ENCODE measurements at regions not wholly inside any gene's neighbourhood (a gene's known extent, or its start where the extent isn't known, plus 50 kb on each side); places are given as distances from the start of the nearest gene placed in this dataset.
"Not testable (repeated sequence)": the region's sequence is repeated elsewhere in the genome, so short reads cannot be mapped to it uniquely, and the experiment has no call there.

- not testable (repeated sequence) for H3K27me3 ChIP-seq (ENCODE audit: control insufficient read depth in 1 of 2, insufficient read depth in 1 of 2, low read length in 2 of 2); H3K9me3 ChIP-seq (ENCODE audit: control insufficient read depth, low read length); DNase-seq; H2AFZ ChIP-seq (ENCODE audit: low read depth, low read length); H3K27ac ChIP-seq (ENCODE audit: low read length, poor library complexity, severe bottlenecking); H2AK5ac ChIP-seq (ENCODE audit: low read length, severe bottlenecking); H3K4me2 ChIP-seq (ENCODE audit: low read length, poor library complexity, severe bottlenecking); H3K4ac ChIP-seq (ENCODE audit: low read depth in 1 of 2, low read length in 2 of 2); H3K18ac ChIP-seq (ENCODE audit: low read depth in 1 of 2, low read length in 2 of 2); H3K36me3 ChIP-seq (ENCODE audit: control insufficient read depth in 1 of 2, insufficient read depth in 2 of 2, low read depth in 1 of 2, low read length in 2 of 2); H3K79me1 ChIP-seq (replicated peaks; ENCODE audit: low read length, poor library complexity, severe bottlenecking); H3K4me3 ChIP-seq (ENCODE audit: insufficient read depth in 1 of 2, low read depth in 1 of 2, low read length in 2 of 2); H2BK5ac ChIP-seq (ENCODE audit: low read depth, low read length, poor library complexity, severe bottlenecking); H3K4me1 ChIP-seq (ENCODE audit: control insufficient read depth, insufficient read depth, low read depth, low read length); H2BK12ac ChIP-seq (ENCODE audit: low read length in 2 of 2); H3K23ac ChIP-seq (ENCODE audit: low read length in 2 of 2); H4K8ac ChIP-seq (ENCODE audit: low read length); H2BK15ac ChIP-seq (ENCODE audit: low read depth, poor library complexity, severe bottlenecking); H4K91ac ChIP-seq (ENCODE audit: low read length); H3K14ac ChIP-seq (ENCODE audit: low read length in 2 of 2); H2BK120ac ChIP-seq (ENCODE audit: low read depth, low read length)
- WGBS, result 71% methylated on average over 3 of the region's 3 CpGs
- H3K9ac ChIP-seq (ENCODE audit: low read length), result peak overlapping the region; percentile 33
Measured at GRCh38 chr1:145538118-145538882, 69.5 kb upstream of the GPR89A start.

- not testable (repeated sequence) for H2BK15ac ChIP-seq (ENCODE audit: low read depth, poor library complexity, severe bottlenecking); H3K4me3 ChIP-seq (ENCODE audit: insufficient read depth in 1 of 2, low read depth in 1 of 2, low read length in 2 of 2); H2BK12ac ChIP-seq (ENCODE audit: low read length in 2 of 2); H3K4me1 ChIP-seq (ENCODE audit: control insufficient read depth, insufficient read depth, low read depth, low read length); H3K23ac ChIP-seq (ENCODE audit: low read length in 2 of 2); H3K4ac ChIP-seq (ENCODE audit: low read depth in 1 of 2, low read length in 2 of 2); H3K79me1 ChIP-seq (replicated peaks; ENCODE audit: low read length, poor library complexity, severe bottlenecking); H2AK5ac ChIP-seq (ENCODE audit: low read length, severe bottlenecking); H4K8ac ChIP-seq (ENCODE audit: low read length); H3K14ac ChIP-seq (ENCODE audit: low read length in 2 of 2); H3K27ac ChIP-seq (ENCODE audit: low read length, poor library complexity, severe bottlenecking); H2BK120ac ChIP-seq (ENCODE audit: low read depth, low read length); H3K27me3 ChIP-seq (ENCODE audit: control insufficient read depth in 1 of 2, insufficient read depth in 1 of 2, low read length in 2 of 2); H4K91ac ChIP-seq (ENCODE audit: low read length); H2AFZ ChIP-seq (ENCODE audit: low read depth, low read length); H3K9me3 ChIP-seq (ENCODE audit: control insufficient read depth, low read length); H2BK5ac ChIP-seq (ENCODE audit: low read depth, low read length, poor library complexity, severe bottlenecking); H3K18ac ChIP-seq (ENCODE audit: low read depth in 1 of 2, low read length in 2 of 2); H3K9ac ChIP-seq (ENCODE audit: low read length); H3K36me3 ChIP-seq (ENCODE audit: control insufficient read depth in 1 of 2, insufficient read depth in 2 of 2, low read depth in 1 of 2, low read length in 2 of 2); H3K4me2 ChIP-seq (ENCODE audit: low read length, poor library complexity, severe bottlenecking)
- peak; percentile 58 for DNase-seq
- no CpG with 5 or more reads among the region's 2 CpGs for WGBS
Measured at GRCh38 chr1:145537003-145537402, 70.8 kb upstream of the GPR89A start.

GRCh38 chr1:145535461-145535860 is 72.3 kb upstream of the GPR89A start:
- H3K4ac ChIP-seq (ENCODE audit: low read depth in 1 of 2, low read length in 2 of 2); H2AFZ ChIP-seq (ENCODE audit: low read depth, low read length); H3K23ac ChIP-seq (ENCODE audit: low read length in 2 of 2); H2BK120ac ChIP-seq (ENCODE audit: low read depth, low read length); H3K27me3 ChIP-seq (ENCODE audit: control insufficient read depth in 1 of 2, insufficient read depth in 1 of 2, low read length in 2 of 2); H4K91ac ChIP-seq (ENCODE audit: low read length); H4K8ac ChIP-seq (ENCODE audit: low read length); H3K14ac ChIP-seq (ENCODE audit: low read length in 2 of 2); H2BK15ac ChIP-seq (ENCODE audit: low read depth, poor library complexity, severe bottlenecking); H3K9me3 ChIP-seq (ENCODE audit: control insufficient read depth, low read length); H3K79me1 ChIP-seq (replicated peaks; ENCODE audit: low read length, poor library complexity, severe bottlenecking); H2AK5ac ChIP-seq (ENCODE audit: low read length, severe bottlenecking); H2BK12ac ChIP-seq (ENCODE audit: low read length in 2 of 2); H3K36me3 ChIP-seq (ENCODE audit: control insufficient read depth in 1 of 2, insufficient read depth in 2 of 2, low read depth in 1 of 2, low read length in 2 of 2); H3K9ac ChIP-seq (ENCODE audit: low read length); H3K4me1 ChIP-seq (ENCODE audit: control insufficient read depth, insufficient read depth, low read depth, low read length); H3K4me3 ChIP-seq (ENCODE audit: insufficient read depth in 1 of 2, low read depth in 1 of 2, low read length in 2 of 2); H2BK5ac ChIP-seq (ENCODE audit: low read depth, low read length, poor library complexity, severe bottlenecking); H3K4me2 ChIP-seq (ENCODE audit: low read length, poor library complexity, severe bottlenecking); H3K18ac ChIP-seq (ENCODE audit: low read depth in 1 of 2, low read length in 2 of 2): not testable (repeated sequence)
- no CpG with 5 or more reads among the region's 2 CpGs for WGBS
- DNase-seq, result peak; percentile 18
- H3K27ac ChIP-seq (ENCODE audit: low read length, poor library complexity, severe bottlenecking), result peak overlapping the region; percentile 58

- not testable (repeated sequence) for H3K4me3 ChIP-seq (ENCODE audit: insufficient read depth in 1 of 2, low read depth in 1 of 2, low read length in 2 of 2); H3K36me3 ChIP-seq (ENCODE audit: control insufficient read depth in 1 of 2, insufficient read depth in 2 of 2, low read depth in 1 of 2, low read length in 2 of 2); H2BK12ac ChIP-seq (ENCODE audit: low read length in 2 of 2); H2BK120ac ChIP-seq (ENCODE audit: low read depth, low read length); H3K27ac ChIP-seq (ENCODE audit: low read length, poor library complexity, severe bottlenecking); H3K79me1 ChIP-seq (replicated peaks; ENCODE audit: low read length, poor library complexity, severe bottlenecking); H3K14ac ChIP-seq (ENCODE audit: low read length in 2 of 2); H2BK15ac ChIP-seq (ENCODE audit: low read depth, poor library complexity, severe bottlenecking); H3K9me3 ChIP-seq (ENCODE audit: control insufficient read depth, low read length); H2AFZ ChIP-seq (ENCODE audit: low read depth, low read length); H3K18ac ChIP-seq (ENCODE audit: low read depth in 1 of 2, low read length in 2 of 2); H3K9ac ChIP-seq (ENCODE audit: low read length); H4K91ac ChIP-seq (ENCODE audit: low read length); H3K27me3 ChIP-seq (ENCODE audit: control insufficient read depth in 1 of 2, insufficient read depth in 1 of 2, low read length in 2 of 2); H4K8ac ChIP-seq (ENCODE audit: low read length); H3K4me1 ChIP-seq (ENCODE audit: control insufficient read depth, insufficient read depth, low read depth, low read length); H3K23ac ChIP-seq (ENCODE audit: low read length in 2 of 2); H3K4ac ChIP-seq (ENCODE audit: low read depth in 1 of 2, low read length in 2 of 2); H2BK5ac ChIP-seq (ENCODE audit: low read depth, low read length, poor library complexity, severe bottlenecking); DNase-seq; H3K4me2 ChIP-seq (ENCODE audit: low read length, poor library complexity, severe bottlenecking); H2AK5ac ChIP-seq (ENCODE audit: low read length, severe bottlenecking)
- 72% methylated on average over 1 of the region's 1 CpG for WGBS
Measured at GRCh38 chr1:145528068-145528564, 79.7 kb upstream of the GPR89A start.
